Thymus (tissue), 11 donors: ENCODE measurements at regions not wholly inside any gene's neighbourhood (a gene's known extent, or its start where the extent isn't known, plus 50 kb on each side); places are given as distances from the start of the nearest gene placed in this dataset.

ENCODE experiments used
- DNase-seq, 9 donors: peaks; one replicate each; pipeline ENCODE4 v3.0.0-alpha.2; 2013; ENCODE audit warnings: low spot score in 9 of 9, low read depth in 6 of 9, missing footprints in 1 of 9
- H3K27ac ChIP-seq, 2 donors: one replicate each; pipeline ENCODE4 v1.5.1; 2013; ENCODE audit warnings: control low read depth in 1 of 2, low read depth in 1 of 2, low read length in 1 of 2, mild to moderate bottlenecking in 1 of 2, moderate library complexity in 1 of 2
- H3K27me3 ChIP-seq, 2 donors: one replicate each; pipeline ENCODE4 v1.5.1; 2013; ENCODE audit warnings: low read length in 1 of 2; ENCODE audit not compliant: control insufficient read depth in 2 of 2, insufficient read depth in 1 of 2
- H3K36me3 ChIP-seq, 2 donors: one replicate each; pipeline ENCODE4 v1.5.1; 2013; ENCODE audit warnings: low read length in 1 of 2, mild to moderate bottlenecking in 1 of 2, moderate library complexity in 1 of 2; ENCODE audit not compliant: control insufficient read depth in 2 of 2, insufficient read depth in 2 of 2
- H3K4me1 ChIP-seq, 2 donors: one replicate each; pipeline ENCODE4 v1.5.1; 2013; ENCODE audit warnings: low read length in 2 of 2; ENCODE audit not compliant: control insufficient read depth in 2 of 2, insufficient read depth in 2 of 2
- H3K4me3 ChIP-seq, 2 donors: one replicate each; pipeline ENCODE4 v1.5.1; 2013; ENCODE audit warnings: low read length in 2 of 2, control low read depth in 1 of 2, mild to moderate bottlenecking in 1 of 2
- H3K9me3 ChIP-seq, 2 donors: one replicate each; pipeline ENCODE4 v1.5.1; 2013; ENCODE audit warnings: low read length in 1 of 2, mild to moderate bottlenecking in 1 of 2; ENCODE audit not compliant: control insufficient read depth in 2 of 2, insufficient read depth in 1 of 2
- WGBS: extraction: QIAGEN DNeasy Blood & Tissue Kit; methylation state at CpG from one replicate; pipeline ENCODE4 v1.1.7; 2013; 5-methylcytosine and 5-hydroxymethylcytosine counted together
- donor health status: healthy.

GRCh38 chr2:83464444-83464843 lies 994.6 kb downstream of the SUCLG1 start:
- Histone ChIP-seq H3K27ac (no peak overlapping the region), H3K4me3 (no peak overlapping the region), H3K9me3 (no peaks in the 10 kb centered on the region), H3K27me3 (no peaks in the 10 kb centered on the region), H3K36me3 (no peaks in the 10 kb centered on the region), H3K4me1 (no peaks in the 10 kb centered on the region)
- DNase-seq: no peak
- WGBS: 92% methylated on average over 1 of the region's 1 CpG

- H3K4me3 ChIP-seq: no peak overlapping the region
- H3K27ac ChIP-seq: no peak overlapping the region
- H3K36me3 ChIP-seq: no peaks in the 10 kb centered on the region
- H3K9me3 ChIP-seq: no peaks in the 10 kb centered on the region
- no peak for DNase-seq
- H3K27me3 ChIP-seq: no peaks in the 10 kb centered on the region
- no peaks in the 10 kb centered on the region for H3K4me1 ChIP-seq
Observed at GRCh38 chr2:83462881-83463280, 996.2 kb downstream of the SUCLG1 start.

- Histone ChIP-seq H3K4me3 (no peak overlapping the region), H3K9me3 (no peaks in the 10 kb centered on the region), H3K36me3 (no peaks in the 10 kb centered on the region), H3K27ac (no peak overlapping the region), H3K4me1 (no peaks in the 10 kb centered on the region), H3K27me3 (no peaks in the 10 kb centered on the region)
- DNase-seq: no peak
- WGBS: 89% methylated on average over 3 of the region's 3 CpGs
Observed at GRCh38 chr2:83461135-83461534, 997.9 kb downstream of the SUCLG1 start.

GRCh38 chr2:83459456-83459855 lies 999.6 kb downstream of the SUCLG1 start:
- H3K27me3 ChIP-seq: no peaks in the 10 kb centered on the region

GRCh38 chr2:83435989-83436388 lies 1023.1 kb downstream of the SUCLG1 start:
- WGBS: 84% methylated on average over 2 of the region's 2 CpGs
- Histone ChIP-seq H3K36me3 (no peaks in the 10 kb centered on the region), H3K27me3 (no peaks in the 10 kb centered on the region), H3K4me1 (no peaks in the 10 kb centered on the region), H3K9me3 (no peaks in the 10 kb centered on the region), H3K27ac (no peak overlapping the region), H3K4me3 (no peak overlapping the region)
- DNase-seq: no peak

More at GRCh38 chr2:83459456-83459855, 999.6 kb downstream of the SUCLG1 start:
- Histone ChIP-seq H3K9me3 (no peaks in the 10 kb centered on the region), H3K4me3 (no peak overlapping the region), H3K36me3 (no peaks in the 10 kb centered on the region), H3K4me1 (no peaks in the 10 kb centered on the region), H3K27ac (no peak overlapping the region)
- WGBS: 83% methylated on average over 2 of the region's 2 CpGs
- no peak for DNase-seq

- Histone ChIP-seq H3K4me3 (no peak overlapping the region), H3K9me3 (peaks cover under 1 to 12% of the 10 kb centered on the region in 2 donors), H3K27me3 (no peaks in the 10 kb centered on the region), H3K36me3 (no peaks in the 10 kb centered on the region), H3K27ac (no peak overlapping the region), H3K4me1 (no peaks in the 10 kb centered on the region)
- 92% methylated on average over 1 of the region's 1 CpG for WGBS
- no peak for DNase-seq
Observed at GRCh38 chr2:83420993-83421392, 1038.1 kb downstream of the SUCLG1 start.

- Histone ChIP-seq H3K4me1 (no peaks in the 10 kb centered on the region), H3K27ac (no peak overlapping the region), H3K9me3 (no peaks in the 10 kb centered on the region), H3K36me3 (no peaks in the 10 kb centered on the region), H3K27me3 (no peaks in the 10 kb centered on the region), H3K4me3 (no peak overlapping the region)
- WGBS: 72% methylated on average over 3 of the region's 3 CpGs
- DNase-seq: no peak
Observed at GRCh38 chr2:83394134-83394904, 1064.8 kb downstream of the SUCLG1 start.

- no peaks in the 10 kb centered on the region for H3K4me1 ChIP-seq
- no peak for DNase-seq
- no peaks in the 10 kb centered on the region for H3K27me3 ChIP-seq
- H3K9me3 ChIP-seq: no peaks in the 10 kb centered on the region
- WGBS: 34% methylated on average over 1 of the region's 1 CpG
- H3K27ac ChIP-seq: no peak overlapping the region
- no peaks in the 10 kb centered on the region for H3K36me3 ChIP-seq
- no peak overlapping the region for H3K4me3 ChIP-seq
Observed at GRCh38 chr2:83388804-83389203, 1070.3 kb downstream of the SUCLG1 start.

- no peaks in the 10 kb centered on the region for H3K36me3 ChIP-seq
Observed at GRCh38 chr2:83386549-83386948, 1072.5 kb downstream of the SUCLG1 start.

More at GRCh38 chr2:83386549-83386948, 1072.5 kb downstream of the SUCLG1 start:
- H3K27ac ChIP-seq: no peak overlapping the region
- no peaks in the 10 kb centered on the region for H3K9me3 ChIP-seq
- H3K4me3 ChIP-seq: no peak overlapping the region
- H3K4me1 ChIP-seq: no peaks in the 10 kb centered on the region
- H3K27me3 ChIP-seq: no peaks in the 10 kb centered on the region
- DNase-seq: no peak
- 82% methylated on average over 1 of the region's 1 CpG for WGBS
